SU-DHL-6 (cell line): ENCODE measurements at regions not wholly inside any gene's neighbourhood (a gene's known extent, or its start where the extent isn't known, plus 50 kb on each side); places are given as distances from the start of the nearest gene placed in this dataset.

Source experiments
- H2AFZ ChIP-seq: fragments of 200-600 bp; sonication (generic); 2 replicates; pipeline ENCODE4 v1.6.1; 2014; ENCODE audit warnings: low read depth, mild to moderate bottlenecking, moderate library complexity, mixed read lengths, antibody characterized with exemption, low read length; ENCODE audit not compliant: severe bottlenecking
- H3F3A ChIP-seq: fragments of 200-600 bp; shearing (Covaris generic); 2 replicates; pipeline ENCODE4 v1.6.0; 2016; ENCODE audit warnings: antibody characterized with exemption, mild to moderate bottlenecking; ENCODE audit not compliant: insufficient read depth
- H3K27ac ChIP-seq: fragments of 200-600 bp; sonication (generic); 2 replicates; pipeline ENCODE4 v1.5.1; 2016; ENCODE audit warnings: low read depth, mild to moderate bottlenecking, low read length, moderate library complexity, mixed read lengths
- H3K27me3 ChIP-seq: fragments of 200-600 bp; sonication (generic), shearing (Covaris generic); 2 replicates; pipeline ENCODE4 v1.6.0; 2014; ENCODE audit warnings: mild to moderate bottlenecking, low read length
- H3K36me3 ChIP-seq: fragments of 200-600 bp; sonication (generic); 2 replicates; pipeline ENCODE4 v1.6.1; 2014; ENCODE audit warnings: mild to moderate bottlenecking, low read length, mixed read lengths
- H3K4me2 ChIP-seq: fragments of 300-600, 200-600 bp; shearing (Covaris generic), sonication (generic); 2 replicates; pipeline ENCODE4 v1.6.0; 2014; ENCODE audit warnings: low read length, low read depth, mild to moderate bottlenecking; ENCODE audit not compliant: poor library complexity, severe bottlenecking
- H3K4me3 ChIP-seq: fragments of 200-600 bp; sonication (generic); 2 replicates; pipeline ENCODE4 v1.5.1; 2014; ENCODE audit warnings: antibody characterized with exemption, low read length, mild to moderate bottlenecking, mixed read lengths; ENCODE audit not compliant: insufficient read depth, poor library complexity, severe bottlenecking
- H3K79me2 ChIP-seq: fragments of 200-600 bp; sonication (generic); 2 replicates; pipeline ENCODE4 v1.6.1; 2014; ENCODE audit warnings: mild to moderate bottlenecking, low read length, moderate library complexity; ENCODE audit not compliant: insufficient read depth
- H3K9ac ChIP-seq: fragments of 200-600 bp; sonication (generic); 2 replicates; pipeline ENCODE4 v1.7.0; 2014; ENCODE audit warnings: mild to moderate bottlenecking, low read length
- H3K9me2 ChIP-seq: fragments of 200-600 bp; sonication (generic); replicated peaks from 2 replicates; pipeline ENCODE4 v1.6.1; 2014; ENCODE audit warnings: low read length; ENCODE audit not compliant: insufficient read depth
- H3K9me3 ChIP-seq: fragments of 200-600 bp; sonication (generic); 2 replicates; pipeline ENCODE4 v1.6.1; 2014; ENCODE audit warnings: low read length, mixed read lengths; ENCODE audit not compliant: insufficient read depth
- H4K20me1 ChIP-seq: fragments of 200-600 bp; sonication (generic); 2 replicates; pipeline ENCODE4 v1.6.1; 2014; ENCODE audit warnings: low read depth, mild to moderate bottlenecking, antibody characterized with exemption, low read length, moderate library complexity, mixed read lengths
- CTCF ChIP-seq: fragments of 200-600 bp; sonication (generic); IDR thresholded peaks from one replicate; pipeline ENCODE4 v1.5.1; 2017; ENCODE audit warnings: antibody characterized with exemption, mild to moderate bottlenecking, low read length, moderate library complexity; ENCODE audit not compliant: insufficient read depth, poor library complexity, severe bottlenecking
- EZH2phosphoT487 ChIP-seq: fragments of 200-600 bp; sonication (generic), shearing (Covaris generic); conservative IDR thresholded peaks from 2 replicates; pipeline ENCODE4 v1.6.1; 2018; ENCODE audit warnings: mild to moderate bottlenecking, antibody characterized with exemption, low read length, moderate library complexity, mixed read lengths

- Histone ChIP-seq H3K4me3 (no peak overlapping the region), H3K27me3 (no peaks in the 10 kb centered on the region), H3K36me3 (no peaks in the 10 kb centered on the region), H3K27ac (no peak overlapping the region), H3K4me2 (no peak overlapping the region), H3K9ac (no peak overlapping the region), H3K79me2 (no peaks in the 10 kb centered on the region), H2AFZ (no peak overlapping the region), H4K20me1 (no peaks in the 10 kb centered on the region), H3F3A (no peaks in the 10 kb centered on the region), H3K9me3 (no peaks in the 10 kb centered on the region), H3K9me2 (no peaks in the 10 kb centered on the region)
- TF ChIP-seq EZH2phosphoT487 (no peak), CTCF (no peak)
Measured at GRCh38 chr2:223386984-223387383, 215.2 kb downstream of the SCG2 start.

GRCh38 chr2:223389624-223390023 lies 212.5 kb downstream of the SCG2 start:
- Histone ChIP-seq H3K4me2 (no peak overlapping the region), H3K27ac (no peak overlapping the region), H3K9me2 (no peaks in the 10 kb centered on the region), H3K27me3 (no peaks in the 10 kb centered on the region), H3K36me3 (no peaks in the 10 kb centered on the region), H3F3A (no peaks in the 10 kb centered on the region), H3K79me2 (no peaks in the 10 kb centered on the region), H3K4me3 (no peak overlapping the region), H2AFZ (no peak overlapping the region), H4K20me1 (no peaks in the 10 kb centered on the region), H3K9ac (no peak overlapping the region), H3K9me3 (no peaks in the 10 kb centered on the region)
- TF ChIP-seq EZH2phosphoT487: no peak
- TF ChIP-seq CTCF: no peak

- Histone ChIP-seq H4K20me1 (no peaks in the 10 kb centered on the region), H3F3A (no peaks in the 10 kb centered on the region), H2AFZ (no peak overlapping the region), H3K4me2 (no peak overlapping the region), H3K27ac (no peak overlapping the region), H3K36me3 (no peaks in the 10 kb centered on the region), H3K9me2 (no peaks in the 10 kb centered on the region), H3K9me3 (no peaks in the 10 kb centered on the region), H3K9ac (no peak overlapping the region), H3K4me3 (no peak overlapping the region), H3K79me2 (no peaks in the 10 kb centered on the region), H3K27me3 (no peaks in the 10 kb centered on the region)
- TF ChIP-seq EZH2phosphoT487: no peak
- TF ChIP-seq CTCF: no peak
Measured at GRCh38 chr2:223396993-223397392, 205.2 kb downstream of the SCG2 start.
